KMS-11 (cell line): ENCODE measurements at regions not wholly inside any gene's neighbourhood (a gene's known extent, or its start where the extent isn't known, plus 50 kb on each side); places are given as distances from the start of the nearest gene placed in this dataset.
A peak's percentile ranks its signal among the peaks of the same experiment; 100 is the strongest.

ENCODE experiments used
- H2AFZ ChIP-seq: fragments of 200-600 bp; sonication (generic); 2 replicates; pipeline ENCODE4 v1.6.1; 2016; ENCODE audit warnings: antibody characterized with exemption, mixed run types, low read depth
- H3K27ac ChIP-seq: fragments of 200-600 bp; sonication (generic); 2 replicates; pipeline ENCODE4 v1.6.1; 2016; ENCODE audit warnings: mild to moderate bottlenecking, mixed run types
- H3K27me3 ChIP-seq: fragments of 200-600 bp; sonication (generic); 2 replicates; pipeline ENCODE4 v1.6.1; 2017; ENCODE audit warnings: mild to moderate bottlenecking, low read depth, mixed run types, moderate library complexity; ENCODE audit not compliant: insufficient read depth
- H3K36me3 ChIP-seq: fragments of 200-600 bp; sonication (generic); 2 replicates; pipeline ENCODE4 v1.6.1; 2017; ENCODE audit warnings: mild to moderate bottlenecking, mixed run types; ENCODE audit not compliant: insufficient read depth
- H3K4me1 ChIP-seq: fragments of 200-600 bp; sonication (generic); 2 replicates; pipeline ENCODE4 v1.6.1; 2016; ENCODE audit warnings: mild to moderate bottlenecking, low read depth, mixed run types; ENCODE audit not compliant: poor library complexity, severe bottlenecking
- H3K4me2 ChIP-seq: fragments of 200-600 bp; sonication (generic); 2 replicates; pipeline ENCODE4 v1.7.0; 2016; ENCODE audit warnings: mild to moderate bottlenecking, mixed run types
- H3K4me3 ChIP-seq: fragments of 200-600 bp; sonication (generic); IDR thresholded peaks from 2 replicates; pipeline ENCODE4 v1.6.1; 2017; ENCODE audit warnings: low read depth, low read length, mixed read lengths; ENCODE audit not compliant: insufficient read depth
- H3K79me2 ChIP-seq: fragments of 200-600 bp; sonication (generic); 2 replicates; pipeline ENCODE4 v1.6.1; 2016; ENCODE audit warnings: low read depth, mixed run types; ENCODE audit not compliant: insufficient read depth
- H3K9ac ChIP-seq: fragments of 200-600 bp; sonication (generic); 2 replicates; pipeline ENCODE4 v1.6.1; 2016; ENCODE audit warnings: mild to moderate bottlenecking, mixed run types
- H4K20me1 ChIP-seq: fragments of 200-600 bp; sonication (generic); 2 replicates; pipeline ENCODE4 v1.6.1; 2016; ENCODE audit warnings: mild to moderate bottlenecking, mixed run types; ENCODE audit not compliant: insufficient read depth
- CTCF ChIP-seq: fragments of 200-600 bp; sonication (generic); conservative IDR thresholded peaks from 2 replicates; pipeline ENCODE4 v1.6.1; 2017; ENCODE audit warnings: low read depth, mild to moderate bottlenecking, antibody characterized with exemption, low read length, moderate library complexity, mixed read lengths

DNA sequence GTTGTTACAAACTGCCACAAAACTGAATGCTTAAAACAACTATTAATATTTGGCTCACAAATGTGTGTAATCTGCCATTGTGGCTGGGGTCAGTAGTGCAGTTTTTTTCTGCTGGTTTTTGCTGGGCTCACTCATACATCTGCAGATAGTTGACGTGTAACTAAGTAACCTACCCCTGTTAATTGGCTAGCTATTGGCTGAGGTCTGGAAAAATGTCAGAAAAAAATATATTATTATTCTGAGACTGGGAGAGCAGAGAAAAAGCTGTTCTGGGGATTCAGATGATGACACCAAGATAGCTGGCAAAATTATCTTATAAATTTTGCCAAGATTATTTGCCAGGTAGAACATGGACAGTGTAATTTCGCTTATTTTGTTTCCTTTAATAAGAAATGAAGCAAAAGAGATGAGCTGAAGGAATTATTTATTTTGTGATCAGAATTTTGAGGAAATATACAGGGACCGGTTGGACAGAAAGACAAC lies 616.1 kb upstream of the ADAMTS5 start:
- TF ChIP-seq CTCF, result no peak
- Histone ChIP-seq H3K79me2 (no peaks in the 10 kb centered on the region), H3K4me2 (no peak overlapping the region), H3K27ac (no peak overlapping the region), H3K27me3 (no peaks in the 10 kb centered on the region), H3K4me3 (no peak overlapping the region), H3K4me1 (peaks cover 18% of the 10 kb centered on the region), H2AFZ (no peak overlapping the region), H3K36me3 (no peaks in the 10 kb centered on the region), H3K9ac (no peak overlapping the region), H4K20me1 (no peaks in the 10 kb centered on the region)

DNA sequence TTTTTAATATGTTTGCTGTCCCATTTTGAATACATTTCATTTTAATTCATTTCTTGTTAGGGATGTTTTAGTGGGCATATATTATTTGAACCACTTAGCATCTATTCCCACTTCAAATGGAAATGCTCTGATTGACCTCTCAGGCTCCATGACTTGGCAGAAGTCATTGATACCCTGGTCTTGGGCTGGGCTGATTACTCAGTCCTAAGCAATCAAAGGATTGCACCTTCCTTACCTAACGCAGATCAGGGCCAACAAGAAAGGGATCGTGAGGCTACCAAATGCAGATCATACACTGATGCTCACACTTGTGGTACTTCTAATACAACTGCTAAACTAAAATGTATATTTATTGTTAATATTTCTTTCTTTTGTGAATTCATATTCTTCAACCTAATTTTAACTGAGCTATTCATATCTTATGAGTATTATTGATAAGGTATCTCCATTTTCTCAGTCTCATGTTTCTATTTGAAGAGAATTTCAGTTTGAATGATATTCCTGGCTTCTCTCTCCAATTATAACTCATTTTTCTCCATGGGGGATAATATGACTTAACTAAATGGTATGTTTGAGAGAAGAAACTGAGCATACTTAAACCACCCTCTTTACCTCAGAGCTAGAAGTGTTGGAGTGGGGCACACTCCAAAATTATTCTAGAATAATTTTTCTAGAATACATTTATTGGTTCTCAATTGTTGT lies 615.5 kb upstream of the ADAMTS5 start:
- H4K20me1 ChIP-seq, result no peaks in the 10 kb centered on the region
- H3K4me2 ChIP-seq, result no peak overlapping the region
- H3K27ac ChIP-seq, result no peak overlapping the region
- H3K4me1 ChIP-seq, result peaks cover 18% of the 10 kb centered on the region
- H3K27me3 ChIP-seq, result no peaks in the 10 kb centered on the region
- no peaks in the 10 kb centered on the region for H3K36me3 ChIP-seq
- no peak for TF ChIP-seq CTCF
- H2AFZ ChIP-seq, result no peak overlapping the region
- no peak overlapping the region for H3K9ac ChIP-seq
- no peak overlapping the region for H3K4me3 ChIP-seq
- no peaks in the 10 kb centered on the region for H3K79me2 ChIP-seq

- no peaks in the 10 kb centered on the region for H4K20me1 ChIP-seq
- H2AFZ ChIP-seq, result no peak overlapping the region
- no peak overlapping the region for H3K4me2 ChIP-seq
- no peaks in the 10 kb centered on the region for H3K79me2 ChIP-seq
- peaks cover 18% of the 10 kb centered on the region for H3K4me1 ChIP-seq
- TF ChIP-seq CTCF, result no peak
- H3K4me3 ChIP-seq, result no peak overlapping the region
- no peaks in the 10 kb centered on the region for H3K36me3 ChIP-seq
- no peak overlapping the region for H3K9ac ChIP-seq
- no peaks in the 10 kb centered on the region for H3K27me3 ChIP-seq
- H3K27ac ChIP-seq, result no peak overlapping the region
Measured at GRCh38 chr21:27581168-27581567, 614.3 kb upstream of the ADAMTS5 start.

DNA sequence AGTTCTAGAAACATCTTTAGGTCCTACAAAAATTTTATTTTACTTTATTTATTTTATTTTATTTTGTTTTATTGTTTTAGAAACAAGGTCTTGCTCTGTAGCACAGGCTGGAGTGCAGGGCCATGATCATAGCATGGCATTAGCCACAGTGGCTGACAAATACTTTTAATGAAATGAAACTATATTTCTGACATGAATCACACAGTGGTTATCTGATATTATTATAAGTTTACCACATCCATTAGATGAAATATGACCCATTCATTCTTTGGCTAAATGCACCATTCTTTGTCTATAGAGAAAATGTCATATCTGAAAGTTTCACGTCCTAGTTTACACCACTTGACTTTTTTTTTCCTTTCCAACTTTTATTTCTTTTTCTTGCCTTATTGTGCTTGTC lies 613.4 kb upstream of the ADAMTS5 start:
- Histone ChIP-seq H3K27ac (no peak overlapping the region), H2AFZ (no peak overlapping the region), H3K27me3 (no peaks in the 10 kb centered on the region; the same call in 1 of the 2 replicates), H3K4me3 (no peak overlapping the region), H3K79me2 (no peaks in the 10 kb centered on the region), H3K4me2 (0 out of 2 replicates have a peak overlapping the region, but pooled peaks have one; percentile 1), H3K9ac (no peak overlapping the region), H4K20me1 (no peaks in the 10 kb centered on the region), H3K36me3 (no peaks in the 10 kb centered on the region), H3K4me1 (peaks cover 18% of the 10 kb centered on the region)
- no peak for TF ChIP-seq CTCF
